Activated gamma-delta T cell (primary cell): ENCODE measurements at regions not wholly inside any gene's neighbourhood (a gene's known extent, or its start where the extent isn't known, plus 50 kb on each side); places are given as distances from the start of the nearest gene placed in this dataset.

ENCODE experiments used
- DNase-seq: peaks from one replicate; lab custom pipeline; 2025; lab: John Stamatoyannopoulos, UW

DNA sequence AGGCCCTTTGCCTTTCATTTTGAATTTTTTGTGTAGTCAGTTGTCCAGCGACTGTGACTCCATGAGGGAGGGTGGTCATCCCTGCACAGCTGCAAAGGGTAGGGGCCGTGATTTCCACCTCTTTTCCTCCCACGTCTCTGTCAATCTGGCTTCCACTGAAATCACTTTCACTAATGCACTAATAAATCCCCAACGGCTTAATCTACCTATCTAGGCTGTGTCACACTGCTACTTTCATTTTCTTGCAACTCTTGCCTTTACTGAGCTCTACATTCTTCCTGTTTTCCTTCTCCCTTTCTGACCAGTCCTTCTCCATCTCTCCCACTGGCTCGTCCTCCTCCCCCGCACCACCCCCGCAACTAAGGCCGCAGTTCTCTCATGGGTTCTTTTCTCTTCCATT is 212.3 kb upstream of the FOXN3 start:
- DNase-seq: no peak

DNA sequence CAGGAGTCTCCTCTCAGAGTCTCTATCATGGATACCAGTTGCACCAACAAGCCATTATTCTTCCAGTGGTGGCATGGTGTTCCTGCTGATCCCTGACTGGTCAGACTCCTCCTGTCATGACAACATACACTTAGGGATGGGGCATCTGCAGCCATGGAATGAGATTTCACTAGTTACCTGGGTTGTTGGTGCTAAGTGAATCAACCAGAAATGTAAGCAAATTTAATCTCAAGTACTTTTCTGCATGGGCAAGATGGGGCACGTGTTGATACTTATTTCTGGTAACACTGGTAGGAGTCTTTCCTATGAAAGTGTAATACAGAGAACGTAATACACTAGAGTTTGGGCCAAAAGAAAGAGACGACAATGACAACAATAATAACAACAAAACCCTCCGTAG is 211.5 kb upstream of the FOXN3 start:
- no peak for DNase-seq

DNA sequence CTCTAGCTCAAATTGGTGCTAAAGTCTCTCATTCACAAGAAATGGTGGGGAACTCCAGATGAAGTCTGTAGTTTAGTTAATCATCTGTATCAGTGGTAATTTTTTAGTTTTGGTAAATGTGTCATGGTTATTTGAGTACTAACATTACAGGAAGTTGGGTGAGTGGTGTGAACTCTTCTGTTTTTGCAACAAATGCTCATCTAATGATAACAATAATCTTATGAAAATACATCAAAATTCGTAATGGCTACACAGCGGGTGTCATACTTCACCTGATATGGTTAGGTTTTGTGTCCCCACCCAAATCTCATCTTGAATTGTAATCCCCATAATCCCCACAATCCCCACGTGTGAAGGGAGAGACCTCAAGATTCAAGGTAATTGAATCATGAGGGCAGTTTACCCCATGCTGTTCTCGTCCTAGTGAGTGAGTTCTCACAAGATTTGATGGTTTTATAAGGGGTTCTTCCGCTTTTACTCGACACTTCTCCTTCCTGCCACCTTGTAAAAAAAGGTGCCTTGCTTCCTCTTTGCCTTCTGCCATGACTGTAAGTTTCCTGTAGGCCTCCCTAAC is 209.3 kb upstream of the FOXN3 start:
- no peak for DNase-seq

- no peak for DNase-seq
Observed at GRCh38 chr14:89625731-89626232, 208.7 kb upstream of the FOXN3 start.

GRCh38 chr14:89625244-89625713 is 208.2 kb upstream of the FOXN3 start:
- DNase-seq: no peak

DNA sequence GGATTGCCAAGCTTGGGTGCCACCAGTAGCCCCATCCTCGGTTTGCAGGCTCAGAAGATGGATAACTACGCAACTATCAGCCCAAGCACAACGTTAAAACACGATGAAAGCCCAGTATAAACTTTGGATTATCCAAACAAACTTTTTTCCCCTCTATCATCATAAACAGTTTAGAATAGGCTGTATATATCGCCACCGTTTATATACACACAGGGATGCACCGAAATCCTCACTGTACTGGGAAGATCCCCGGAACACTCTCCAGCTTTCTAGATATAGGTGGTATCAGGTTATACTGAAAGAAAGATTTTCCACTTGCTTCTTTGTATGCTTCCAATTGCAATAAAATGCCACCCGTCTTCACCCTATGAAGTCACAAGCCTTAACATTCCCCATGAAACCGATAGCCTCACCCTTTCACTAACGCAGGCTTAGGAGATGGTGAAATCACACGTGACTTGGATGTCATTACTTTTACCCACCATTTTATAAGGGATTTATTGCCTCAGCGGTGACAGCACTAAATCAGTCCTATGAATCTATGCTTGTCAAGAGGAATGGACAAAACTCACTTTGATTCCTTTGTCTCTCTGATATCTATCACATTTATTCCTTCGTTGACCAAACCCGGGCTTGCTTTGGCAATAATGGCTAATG is 207.6 kb upstream of the FOXN3 start:
- DNase-seq: no peak

DNA sequence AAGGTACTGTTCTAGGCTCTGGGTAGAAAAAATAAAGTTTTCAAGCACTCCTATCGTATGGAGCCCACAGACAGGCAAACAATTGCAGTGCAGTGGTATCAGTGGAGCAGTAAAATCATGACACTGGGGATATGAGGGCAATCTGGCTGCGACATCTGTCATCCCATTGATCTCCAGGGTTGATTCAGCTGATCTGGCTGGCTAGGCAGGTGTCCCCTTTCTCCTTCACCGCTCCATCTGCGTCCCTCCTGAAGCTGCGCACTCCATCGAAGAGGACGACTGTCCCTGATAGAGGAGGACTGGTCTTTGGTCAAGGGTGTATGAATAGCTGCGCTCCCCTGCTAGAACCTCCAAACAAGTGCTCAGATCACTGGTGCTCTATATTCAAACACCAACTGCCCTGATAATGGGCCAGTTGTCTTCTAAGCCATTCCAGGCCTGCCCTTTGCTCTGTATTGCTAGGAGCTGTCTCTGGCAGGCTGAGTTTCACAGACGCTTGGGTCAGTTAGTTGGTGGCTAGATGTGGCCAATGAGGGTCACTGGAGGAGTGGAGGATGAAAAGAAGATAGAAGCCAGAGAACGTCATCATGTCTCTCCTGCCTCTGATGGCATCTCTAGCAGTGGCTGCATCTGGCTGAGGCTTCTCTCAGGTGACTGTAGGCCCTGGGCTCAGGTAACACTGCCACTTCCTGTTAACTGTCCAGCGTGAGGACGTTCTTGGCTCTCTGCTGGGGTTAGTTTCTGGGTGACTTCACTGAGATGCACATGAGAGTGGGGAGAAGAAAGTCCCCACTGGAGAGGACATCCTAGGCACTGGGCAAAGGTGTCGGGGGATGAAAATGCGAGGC is 205.0 kb upstream of the FOXN3 start:
- DNase-seq: no peak

DNA sequence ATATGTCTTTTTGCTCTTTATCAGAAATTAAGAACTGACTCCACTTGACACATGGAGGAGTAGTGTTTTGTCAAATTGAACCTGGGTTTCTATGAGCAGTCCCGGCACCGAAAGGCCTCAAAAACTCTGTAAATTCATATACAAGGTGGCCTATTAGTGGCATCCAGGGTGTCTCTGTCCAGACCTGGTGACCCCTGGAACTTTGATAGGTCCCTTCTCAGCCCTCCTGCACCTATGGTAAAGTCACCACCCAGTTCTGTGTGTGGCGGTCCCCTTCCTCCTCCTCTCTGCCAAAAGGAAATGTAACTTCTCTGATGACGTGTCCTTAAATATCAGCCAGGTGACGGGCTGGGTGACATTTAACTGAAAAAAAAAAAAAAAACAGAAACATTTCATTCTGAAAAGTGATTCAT is 204.0 kb upstream of the FOXN3 start:
- DNase-seq: no peak

- DNase-seq: no peak
Observed at GRCh38 chr14:89620436-89620835, 203.4 kb upstream of the FOXN3 start.

GRCh38 chr14:89619596-89619995 is 202.6 kb upstream of the FOXN3 start:
- DNase-seq: no peak

- peak; percentile 52 for DNase-seq
Observed at GRCh38 chr14:89618811-89619551, 201.9 kb upstream of the FOXN3 start.

- no peak for DNase-seq
Observed at GRCh38 chr14:89618330-89618708, 201.3 kb upstream of the FOXN3 start.

- DNase-seq: no peak
Observed at GRCh38 chr14:89617481-89618329, 200.7 kb upstream of the FOXN3 start.

GRCh38 chr14:89616852-89617341 is 199.9 kb upstream of the FOXN3 start:
- DNase-seq: no peak

DNA sequence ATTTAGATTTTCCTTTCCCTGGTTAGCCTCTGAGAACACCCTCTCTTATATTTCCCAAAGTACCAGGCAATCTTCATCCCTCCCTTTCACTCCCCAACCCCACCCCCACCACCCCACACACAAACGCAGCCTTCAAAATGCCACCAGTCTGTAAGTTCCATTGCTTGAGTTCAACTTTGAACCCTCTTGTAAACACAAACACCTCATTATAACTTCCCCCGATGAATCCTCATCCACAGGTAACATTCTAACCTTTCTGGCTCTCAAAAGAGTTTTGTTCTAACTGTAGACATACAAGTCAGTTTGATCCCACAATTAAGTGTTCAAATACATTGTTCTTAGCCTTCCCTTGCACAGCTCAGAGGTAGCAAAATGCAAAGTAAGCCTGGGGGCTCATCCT is 199.4 kb upstream of the FOXN3 start:
- no peak for DNase-seq

GRCh38 chr14:89615421-89615820 is 198.4 kb upstream of the FOXN3 start:
- no peak for DNase-seq

DNA sequence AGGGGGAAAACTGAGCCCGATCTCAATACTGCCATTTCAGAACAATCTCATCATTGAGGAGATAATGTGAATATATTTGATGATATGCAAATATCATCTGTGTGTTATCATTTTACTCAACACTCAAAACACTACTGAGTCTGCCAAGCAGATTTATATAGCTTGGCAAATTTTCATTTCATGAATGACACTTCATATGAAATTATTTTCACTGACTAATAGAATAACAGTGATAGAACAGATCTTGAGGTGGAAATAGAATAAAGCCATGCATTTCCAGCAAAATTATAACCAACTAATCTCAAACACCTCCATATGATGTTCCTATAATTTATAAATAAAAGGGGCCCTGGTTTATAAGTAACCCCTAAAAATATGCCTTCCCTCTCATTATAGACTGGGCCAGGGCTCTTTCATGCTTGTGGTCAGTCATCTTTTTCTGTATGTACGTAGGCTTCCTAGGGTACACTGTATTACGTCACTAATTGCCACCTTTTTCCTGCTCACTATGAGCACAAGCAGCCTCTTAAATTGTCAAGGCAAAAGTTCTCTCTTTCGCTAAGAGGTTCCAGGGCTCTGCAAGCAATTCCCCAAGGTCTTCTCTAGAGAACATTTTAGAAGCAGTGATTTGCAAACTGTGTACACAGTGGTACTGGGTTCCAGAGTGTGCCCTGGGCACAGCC is 197.1 kb upstream of the FOXN3 start:
- DNase-seq: no peak

GRCh38 chr14:89613260-89614008 is 196.4 kb upstream of the FOXN3 start:
- no peak for DNase-seq

GRCh38 chr14:89609500-89610100 is 192.6 kb upstream of the FOXN3 start:
- DNase-seq: no peak
